ENCODE measurements at regions not wholly inside any gene's neighbourhood (a gene's known extent, or its start where the extent isn't known, plus 50 kb on each side); places are given as distances from the start of the nearest gene placed in this dataset.

DNA sequence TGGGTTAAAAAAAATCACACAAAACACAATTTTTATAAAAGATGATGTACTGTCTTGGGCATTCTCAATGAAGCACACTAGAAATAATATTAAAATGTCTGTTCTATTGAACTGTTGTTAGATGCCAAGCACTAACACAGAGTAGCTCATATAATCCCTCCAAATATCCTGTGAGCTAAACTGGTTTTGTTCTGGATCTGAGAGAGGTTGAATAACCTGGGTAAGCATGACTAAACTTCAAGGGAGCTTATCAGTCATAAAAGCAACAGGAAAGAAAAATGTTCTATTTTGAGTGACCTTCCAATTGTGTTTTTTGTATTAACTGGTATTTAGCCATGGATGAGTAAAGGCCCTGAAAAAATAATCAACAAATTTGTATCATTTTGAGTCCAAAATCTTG, 175.3 kb downstream of the SMC2 start:
- ChIA-PET POLR2A (no interaction called here), CTCF (no interaction called here)
- no peaks in the 10 kb centered on the region for H3K4me1 Mint-ChIP-seq
- no peaks in the 10 kb centered on the region for H3K36me3 ChIP-seq (ENCODE audit: control insufficient read depth in 2 of 2, extremely low read depth in 1 of 2, insufficient read depth in 1 of 2, low read length in 1 of 2)
- no peaks in the 10 kb centered on the region for H3K27me3 ChIP-seq (replicated peaks in 1 of 2; ENCODE audit: control insufficient read depth in 2 of 2, extremely low read depth in 1 of 2, insufficient read depth in 2 of 2, low read length in 1 of 2)
- ATAC-seq (replicated peaks in 1 of 4) (no peak), DNase-seq (no peak)
- H3K4me3 Mint-ChIP-seq: no peak overlapping the region
- H3K36me3 Mint-ChIP-seq: no peaks in the 10 kb centered on the region
- H3K27me3 Mint-ChIP-seq: no peaks in the 10 kb centered on the region
- H3K27ac Mint-ChIP-seq: no peak overlapping the region
- no peaks in the 10 kb centered on the region for H3K9me3 ChIP-seq
- H3K27ac ChIP-seq (ENCODE audit: low read length): no peak overlapping the region
- no peaks in the 10 kb centered on the region for H3K4me1 ChIP-seq (ENCODE audit: control insufficient read depth in 1 of 2, extremely low read depth in 1 of 2, insufficient read depth in 2 of 2, low read length in 2 of 2)
- H3K4me3 ChIP-seq (ENCODE audit: control insufficient read depth in 1 of 2, extremely low read depth in 1 of 2, low read length in 1 of 2): no peak overlapping the region
- H3K9me3 Mint-ChIP-seq: peaks cover 0 to 9% (median 2%) of the 10 kb centered on the region in 3 donors

DNA sequence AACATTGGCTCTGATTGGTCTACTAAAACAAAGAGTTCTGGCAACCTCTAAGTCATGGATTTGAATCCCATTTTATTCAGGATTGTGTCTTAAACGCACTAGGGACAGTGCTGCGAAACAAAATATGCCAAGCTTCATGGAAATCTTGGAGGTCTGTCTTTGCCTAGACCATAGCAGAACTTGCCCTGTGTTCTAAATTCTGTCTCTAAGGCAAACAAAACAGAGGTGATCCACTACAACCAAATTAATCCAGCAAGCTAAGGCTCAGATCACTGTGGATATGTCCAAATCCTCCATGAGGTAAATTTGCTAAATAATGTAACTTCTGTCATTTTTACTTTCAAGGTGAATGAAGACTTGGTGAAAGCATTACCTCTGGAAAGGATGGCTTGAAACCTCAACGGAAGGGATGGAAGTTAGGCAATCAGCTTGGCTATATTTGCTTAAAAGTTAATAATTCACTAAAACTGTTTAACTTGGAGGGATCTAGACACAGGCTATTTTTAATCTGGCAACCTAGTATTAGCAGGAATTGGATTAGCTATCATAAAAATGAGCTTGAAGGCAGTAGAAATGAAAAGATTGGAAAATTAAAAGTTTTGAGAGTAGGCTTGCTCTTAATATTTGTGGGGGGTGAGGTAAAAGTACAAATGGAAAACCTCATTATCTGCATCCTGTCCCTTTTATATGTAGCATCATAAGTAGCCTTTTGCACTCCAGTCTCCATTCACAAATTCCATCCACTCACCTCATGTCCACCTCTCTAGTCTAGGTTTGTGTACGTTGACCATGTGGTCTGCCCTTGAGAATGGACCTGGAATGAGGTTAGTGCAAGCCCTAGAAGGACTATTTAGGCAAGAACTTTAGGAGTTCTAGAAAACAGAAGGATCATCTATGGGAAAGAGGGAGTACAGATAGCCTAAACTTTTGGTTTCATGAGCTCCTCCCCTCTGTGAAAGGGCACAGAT, 176.2 kb downstream of the SMC2 start:
- WGBS (ENCODE audit: insufficient coverage): 68% methylated on average over 3 of the region's 4 CpGs
- no peaks in the 10 kb centered on the region for H3K27me3 Mint-ChIP-seq
- no peaks in the 10 kb centered on the region for H3K36me3 Mint-ChIP-seq
- Histone ChIP-seq H3K27me3 (replicated peaks in 1 of 2; ENCODE audit: control insufficient read depth in 2 of 2, extremely low read depth in 1 of 2, insufficient read depth in 2 of 2, low read length in 1 of 2) (no peaks in the 10 kb centered on the region), H3K9me3 (no peaks in the 10 kb centered on the region), H3K4me3 (ENCODE audit: control insufficient read depth in 1 of 2, extremely low read depth in 1 of 2, low read length in 1 of 2) (no peak overlapping the region), H3K27ac (ENCODE audit: low read length) (no peak overlapping the region), H3K4me1 (ENCODE audit: control insufficient read depth in 1 of 2, extremely low read depth in 1 of 2, insufficient read depth in 2 of 2, low read length in 2 of 2) (no peaks in the 10 kb centered on the region), H3K36me3 (ENCODE audit: control insufficient read depth in 2 of 2, extremely low read depth in 1 of 2, insufficient read depth in 1 of 2, low read length in 1 of 2) (no peaks in the 10 kb centered on the region)
- no peak overlapping the region for H3K4me3 Mint-ChIP-seq
- H3K4me1 Mint-ChIP-seq: no peaks in the 10 kb centered on the region
- CTCF ChIA-PET: no interaction called here
- POLR2A ChIA-PET: no interaction called here
- H3K9me3 Mint-ChIP-seq: peaks cover 0 to 9% (median 2%) of the 10 kb centered on the region in 3 donors
- DNase-seq: no peak
- ATAC-seq (replicated peaks in 1 of 4): no peak
- no peak overlapping the region for H3K27ac Mint-ChIP-seq

DNA sequence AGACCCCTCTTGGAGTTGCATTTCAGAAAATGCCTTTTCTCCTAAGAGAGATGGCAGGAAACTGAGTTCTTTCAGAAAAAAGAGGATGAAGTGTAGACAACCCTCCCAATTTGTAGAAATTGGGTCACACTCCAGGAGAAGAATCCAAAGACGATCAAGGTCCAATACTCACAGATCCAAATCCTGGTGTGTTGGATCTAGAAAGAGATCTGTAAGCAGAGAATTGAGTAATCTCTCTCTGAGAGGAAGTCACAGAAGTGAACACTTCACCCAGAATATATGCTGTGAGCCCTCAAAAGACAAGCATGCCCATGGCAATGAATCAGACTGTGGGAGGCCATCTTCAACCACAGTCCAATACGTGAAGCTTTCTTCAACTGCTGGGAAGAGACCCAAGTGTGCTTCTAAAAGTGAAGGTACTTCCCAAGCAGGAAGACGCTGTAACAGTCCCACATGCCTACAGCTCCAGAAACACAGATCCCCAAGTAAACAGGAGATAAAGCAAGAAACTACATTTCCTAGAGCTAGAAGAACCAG, 182.7 kb downstream of the SMC2 start:
- H3K4me1 ChIP-seq (ENCODE audit: control insufficient read depth in 1 of 2, extremely low read depth in 1 of 2, insufficient read depth in 2 of 2, low read length in 2 of 2): no peaks in the 10 kb centered on the region
- H3K36me3 ChIP-seq (ENCODE audit: control insufficient read depth in 2 of 2, extremely low read depth in 1 of 2, insufficient read depth in 1 of 2, low read length in 1 of 2): no peaks in the 10 kb centered on the region
- H3K4me3 ChIP-seq (ENCODE audit: control insufficient read depth in 1 of 2, extremely low read depth in 1 of 2, low read length in 1 of 2): no peak overlapping the region
- H3K27me3 ChIP-seq (replicated peaks in 1 of 2; ENCODE audit: control insufficient read depth in 2 of 2, extremely low read depth in 1 of 2, insufficient read depth in 2 of 2, low read length in 1 of 2): no peaks in the 10 kb centered on the region
- no peak for DNase-seq
- H3K4me1 Mint-ChIP-seq: no peaks in the 10 kb centered on the region
- ChIA-PET CTCF (no interaction called here), POLR2A (no interaction called here)
- no peak overlapping the region for H3K27ac Mint-ChIP-seq
- H3K36me3 Mint-ChIP-seq: no peaks in the 10 kb centered on the region
- H3K4me3 Mint-ChIP-seq: no peak overlapping the region
- no peaks in the 10 kb centered on the region for H3K27me3 Mint-ChIP-seq
- WGBS (ENCODE audit: insufficient coverage): 44% methylated on average over 2 of the region's 3 CpGs
- ATAC-seq (replicated peaks in 1 of 4): no peak
- no peaks in the 10 kb centered on the region for H3K9me3 ChIP-seq
- peaks cover 0 to 4% (median 3%) of the 10 kb centered on the region in 3 donors for H3K9me3 Mint-ChIP-seq
- H3K27ac ChIP-seq (ENCODE audit: low read length): no peak overlapping the region

DNA sequence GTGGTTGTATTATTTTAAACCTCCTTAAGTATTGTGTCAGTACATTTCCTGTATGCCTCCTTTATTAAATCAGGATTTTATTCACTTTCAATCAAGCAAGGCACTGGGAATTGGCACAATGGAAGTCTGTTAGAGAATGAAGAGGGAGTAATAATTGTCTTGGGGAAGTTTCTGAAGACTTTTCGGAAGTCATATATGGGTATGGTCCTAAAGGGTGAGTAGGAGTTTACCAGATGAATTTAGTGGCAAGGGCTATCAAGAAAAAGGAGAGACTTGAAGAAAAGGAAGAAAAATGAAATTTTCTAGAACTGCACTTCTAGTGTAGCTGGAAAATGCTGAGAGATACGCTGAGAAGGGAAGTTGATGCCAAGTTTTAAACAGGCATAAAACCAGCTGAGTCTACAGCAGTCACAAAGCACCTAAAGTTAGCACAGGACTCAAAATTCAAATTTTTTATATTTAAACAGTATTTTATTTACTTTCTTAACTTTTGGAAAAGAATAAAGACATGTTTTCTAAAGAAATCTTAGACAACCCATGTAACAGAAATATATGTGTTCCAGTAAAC, 184.9 kb downstream of the SMC2 start:
- Histone ChIP-seq H3K27me3 (replicated peaks in 1 of 2; ENCODE audit: control insufficient read depth in 2 of 2, extremely low read depth in 1 of 2, insufficient read depth in 2 of 2, low read length in 1 of 2) (no peaks in the 10 kb centered on the region), H3K9me3 (no peaks in the 10 kb centered on the region), H3K4me1 (ENCODE audit: control insufficient read depth in 1 of 2, extremely low read depth in 1 of 2, insufficient read depth in 2 of 2, low read length in 2 of 2) (no peaks in the 10 kb centered on the region), H3K27ac (ENCODE audit: low read length) (no peak overlapping the region), H3K36me3 (ENCODE audit: control insufficient read depth in 2 of 2, extremely low read depth in 1 of 2, insufficient read depth in 1 of 2, low read length in 1 of 2) (no peaks in the 10 kb centered on the region), H3K4me3 (ENCODE audit: control insufficient read depth in 1 of 2, extremely low read depth in 1 of 2, low read length in 1 of 2) (no peak overlapping the region)
- Mint-ChIP-seq H3K36me3 (no peaks in the 10 kb centered on the region), H3K27ac (no peak overlapping the region), H3K4me1 (no peaks in the 10 kb centered on the region), H3K27me3 (no peaks in the 10 kb centered on the region), H3K9me3 (peaks cover 0 to 7% (median 5%) of the 10 kb centered on the region in 3 donors), H3K4me3 (no peak overlapping the region)
- no peak for DNase-seq
- CTCF ChIA-PET: no interaction called here
- 95% methylated on average over 2 of the region's 2 CpGs for WGBS (ENCODE audit: insufficient coverage)
- ATAC-seq (replicated peaks in 1 of 4): no peak
- POLR2A ChIA-PET: no interaction called here

DNA sequence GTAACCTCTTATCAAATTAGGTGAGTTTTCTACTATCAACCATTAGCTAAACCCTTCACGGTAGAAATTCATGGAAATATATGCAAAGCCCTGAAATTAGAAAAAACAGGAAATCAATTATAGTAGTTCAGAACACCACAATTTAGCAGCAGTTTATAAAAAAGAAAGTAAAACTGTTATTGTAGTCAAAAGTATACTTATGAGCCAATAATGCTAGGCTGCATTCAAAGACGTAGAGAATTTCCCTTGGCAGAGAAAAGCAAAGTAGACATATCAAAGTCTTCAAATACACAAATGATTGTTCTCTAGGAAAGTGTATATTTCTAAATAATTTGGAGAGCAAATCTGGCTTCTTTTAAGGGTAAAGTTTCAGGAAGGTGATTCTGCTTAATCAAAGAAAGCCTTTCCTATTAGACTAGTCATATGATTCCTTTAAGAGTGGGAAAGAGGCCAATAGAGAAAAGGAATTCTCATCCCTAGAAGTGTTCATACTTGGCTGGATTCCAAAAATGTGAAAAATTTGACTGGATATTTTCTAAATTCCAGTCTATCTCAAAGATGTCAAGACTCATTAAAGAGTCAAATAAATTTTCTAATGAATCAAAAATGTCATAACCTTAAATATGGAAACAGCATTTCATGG, 185.5 kb downstream of the SMC2 start:
- CTCF ChIA-PET: no interaction called here
- H3K4me3 ChIP-seq (ENCODE audit: control insufficient read depth in 1 of 2, extremely low read depth in 1 of 2, low read length in 1 of 2): no peak overlapping the region
- ATAC-seq (replicated peaks in 1 of 4): no peak
- no peaks in the 10 kb centered on the region for H3K36me3 ChIP-seq (ENCODE audit: control insufficient read depth in 2 of 2, extremely low read depth in 1 of 2, insufficient read depth in 1 of 2, low read length in 1 of 2)
- Mint-ChIP-seq H3K36me3 (no peaks in the 10 kb centered on the region), H3K4me3 (no peak overlapping the region), H3K4me1 (no peaks in the 10 kb centered on the region), H3K27ac (no peak overlapping the region), H3K9me3 (peaks cover 0 to 7% (median 5%) of the 10 kb centered on the region in 3 donors), H3K27me3 (no peaks in the 10 kb centered on the region)
- no peaks in the 10 kb centered on the region for H3K9me3 ChIP-seq
- no peaks in the 10 kb centered on the region for H3K27me3 ChIP-seq (replicated peaks in 1 of 2; ENCODE audit: control insufficient read depth in 2 of 2, extremely low read depth in 1 of 2, insufficient read depth in 2 of 2, low read length in 1 of 2)
- WGBS (ENCODE audit: insufficient coverage): no CpG with 5 or more reads among the region's 2 CpGs
- no peak for DNase-seq
- H3K4me1 ChIP-seq (ENCODE audit: control insufficient read depth in 1 of 2, extremely low read depth in 1 of 2, insufficient read depth in 2 of 2, low read length in 2 of 2): no peaks in the 10 kb centered on the region
- H3K27ac ChIP-seq (ENCODE audit: low read length): no peak overlapping the region
- POLR2A ChIA-PET: no interaction called here

DNA sequence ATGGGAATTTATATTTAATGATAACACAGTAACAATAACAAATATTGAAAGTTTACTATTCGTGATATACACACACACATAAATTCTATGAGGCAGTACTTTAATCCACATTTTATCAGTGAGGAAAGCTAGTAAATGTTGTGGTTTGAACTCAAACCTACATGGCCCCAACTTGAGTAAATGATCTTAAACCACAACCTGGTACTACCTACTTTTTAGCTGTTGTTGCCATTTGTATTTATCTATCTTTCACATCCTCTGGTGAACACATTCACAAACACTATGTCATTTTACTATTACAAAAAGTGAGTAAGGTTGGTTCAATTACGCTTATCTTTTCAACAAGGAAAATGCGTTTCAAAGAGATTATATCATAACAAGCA, 186.1 kb downstream of the SMC2 start:
- POLR2A ChIA-PET: no interaction called here
- Histone ChIP-seq H3K27me3 (replicated peaks in 1 of 2; ENCODE audit: control insufficient read depth in 2 of 2, extremely low read depth in 1 of 2, insufficient read depth in 2 of 2, low read length in 1 of 2) (no peaks in the 10 kb centered on the region), H3K4me3 (ENCODE audit: control insufficient read depth in 1 of 2, extremely low read depth in 1 of 2, low read length in 1 of 2) (no peak overlapping the region), H3K27ac (ENCODE audit: low read length) (no peak overlapping the region), H3K9me3 (no peaks in the 10 kb centered on the region), H3K4me1 (ENCODE audit: control insufficient read depth in 1 of 2, extremely low read depth in 1 of 2, insufficient read depth in 2 of 2, low read length in 2 of 2) (no peaks in the 10 kb centered on the region), H3K36me3 (ENCODE audit: control insufficient read depth in 2 of 2, extremely low read depth in 1 of 2, insufficient read depth in 1 of 2, low read length in 1 of 2) (no peaks in the 10 kb centered on the region)
- H3K9me3 Mint-ChIP-seq: peaks cover 0 to 7% (median 5%) of the 10 kb centered on the region in 3 donors
- H3K27ac Mint-ChIP-seq: no peak overlapping the region
- H3K27me3 Mint-ChIP-seq: no peaks in the 10 kb centered on the region
- CTCF ChIA-PET: no interaction called here
- 100% methylated on average over 1 of the region's 3 CpGs for WGBS (ENCODE audit: insufficient coverage)
- H3K4me1 Mint-ChIP-seq: no peaks in the 10 kb centered on the region
- DNase-seq (no peak), ATAC-seq (replicated peaks in 1 of 4) (no peak)
- H3K4me3 Mint-ChIP-seq: no peak overlapping the region
- no peaks in the 10 kb centered on the region for H3K36me3 Mint-ChIP-seq

Data from T-cell (primary cell).